HL-60/S4 treated with phorbol 12-myristate 13-acetate at 8.2 ng/mL for 4 days and 3 days (cell line): ENCODE measurements at regions not wholly inside any gene's neighbourhood (a gene's known extent, or its start where the extent isn't known, plus 50 kb on each side); places are given as distances from the start of the nearest gene placed in this dataset.

Experiments used
- in situ Hi-C: fragments of 300-500 bp; cut with MboI; formaldehyde crosslinking; loops from 2 replicates; pipeline ENCODE4 v1.15.0; 2022; ENCODE audit warnings: low sequenced_read_pairs

DNA sequence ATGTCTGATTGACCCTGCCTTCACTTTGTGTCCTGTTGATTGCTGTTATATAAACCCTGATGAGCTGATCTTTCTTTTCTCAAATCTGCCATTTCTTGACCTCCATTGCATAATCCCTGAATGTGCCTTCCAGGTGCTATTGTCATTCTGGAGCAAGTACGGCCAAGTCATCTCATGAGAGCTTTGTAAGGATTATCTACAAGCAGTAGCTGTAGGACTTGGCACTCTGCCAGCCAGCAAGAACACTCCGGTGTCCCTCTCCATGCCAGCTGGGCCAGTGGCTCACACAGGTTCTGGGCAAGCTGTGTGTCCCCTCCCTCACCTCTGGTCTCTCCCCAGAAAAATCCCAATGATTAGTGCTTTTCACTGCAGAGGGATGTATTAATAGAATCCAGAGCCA is 348.1 kb downstream of the FOXO1 start:
- in situ Hi-C loops = no loop called here

DNA sequence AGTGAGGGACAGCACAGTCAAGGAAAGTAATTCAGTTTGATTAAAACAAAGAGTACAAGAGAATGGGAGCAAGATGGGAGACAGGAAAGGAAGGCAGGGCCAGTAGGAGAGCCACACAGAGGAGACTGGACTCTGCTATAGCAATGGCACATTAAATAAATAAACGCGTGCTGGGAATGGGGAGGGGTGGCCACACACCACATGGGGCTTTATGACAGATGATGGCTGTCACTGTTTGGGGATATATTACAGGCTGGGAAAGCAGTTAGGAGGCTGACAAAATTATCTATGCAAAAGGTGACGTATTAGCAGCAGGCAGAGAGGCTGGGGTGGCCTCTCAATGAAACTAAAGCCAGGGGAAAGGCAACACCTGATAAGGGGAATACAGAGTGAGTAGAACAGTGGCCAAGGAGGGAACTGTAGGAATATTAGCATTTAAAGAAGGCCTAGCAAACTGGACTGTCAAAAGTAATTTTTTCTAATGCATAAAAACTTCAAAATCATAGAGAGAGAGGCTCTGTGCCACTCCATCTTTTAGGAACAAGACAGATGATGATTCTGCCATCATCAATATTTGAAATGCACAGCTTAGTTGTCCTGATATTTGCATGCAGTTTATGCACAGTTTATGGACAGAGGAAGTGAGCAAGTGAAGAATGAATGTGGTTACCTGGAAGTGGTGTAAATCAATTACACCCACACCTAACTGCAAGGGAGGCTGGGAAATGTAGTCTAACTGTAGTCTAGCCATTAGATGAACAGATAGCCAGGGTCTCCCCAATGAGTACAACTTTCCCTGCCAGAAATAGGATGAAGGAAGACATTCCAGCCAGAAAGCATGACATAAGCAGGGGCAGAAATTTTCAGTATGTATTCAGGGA is 346.5 kb downstream of the FOXO1 start:
- in situ Hi-C loops = no loop called here

DNA sequence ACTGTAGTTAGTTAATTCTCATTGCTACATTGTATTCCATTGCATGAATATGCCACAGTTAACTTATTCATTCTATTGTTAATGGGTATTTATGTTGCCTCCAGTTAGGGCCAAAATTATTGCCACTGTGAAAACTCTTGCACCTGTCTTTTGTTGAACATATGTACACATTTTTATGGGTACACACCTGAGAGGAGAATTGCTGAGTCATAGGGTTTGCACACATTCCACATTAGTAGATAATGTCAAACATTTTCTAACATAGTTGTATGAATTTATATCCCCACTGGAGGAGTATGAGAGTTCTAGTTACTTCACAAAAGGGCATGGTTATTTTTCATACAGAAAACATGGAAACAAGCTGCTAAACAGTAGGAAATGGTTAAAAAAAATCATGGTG is 338.4 kb downstream of the FOXO1 start:
- in situ Hi-C loops = no loop called here

DNA sequence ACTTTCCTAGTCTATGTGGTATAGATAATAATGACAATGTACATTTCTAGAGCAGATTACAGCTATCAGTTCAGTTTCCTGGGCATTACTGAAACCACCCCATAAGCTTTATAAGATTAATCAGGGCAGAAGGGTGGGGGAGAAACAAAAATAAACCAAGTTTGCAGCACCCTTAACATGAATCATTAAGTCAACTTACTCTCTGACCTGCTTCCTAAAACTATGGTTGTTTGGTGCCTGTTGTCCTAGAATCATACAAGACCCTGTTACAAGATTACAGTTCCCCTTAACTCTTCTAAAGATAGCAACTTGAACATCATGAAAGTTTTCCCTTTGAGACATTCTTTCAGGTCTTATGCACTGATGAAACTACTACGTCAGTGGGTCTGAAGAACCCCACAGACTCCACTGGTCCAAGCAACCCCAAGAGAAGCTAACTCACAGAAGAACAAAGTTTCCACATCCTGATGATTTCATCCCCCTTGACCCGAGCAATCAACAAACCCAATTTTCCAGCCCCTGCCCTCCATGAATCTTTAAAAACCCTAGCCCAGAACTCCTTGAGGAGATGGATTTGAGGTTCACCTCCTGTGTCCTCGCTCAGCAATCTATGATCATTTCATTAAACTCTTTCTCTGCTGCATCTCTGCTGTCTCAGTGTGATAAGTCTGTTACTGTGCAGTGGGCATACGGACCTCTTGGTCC is 336.5 kb downstream of the FOXO1 start:
- in situ Hi-C loops = no loop called here

DNA sequence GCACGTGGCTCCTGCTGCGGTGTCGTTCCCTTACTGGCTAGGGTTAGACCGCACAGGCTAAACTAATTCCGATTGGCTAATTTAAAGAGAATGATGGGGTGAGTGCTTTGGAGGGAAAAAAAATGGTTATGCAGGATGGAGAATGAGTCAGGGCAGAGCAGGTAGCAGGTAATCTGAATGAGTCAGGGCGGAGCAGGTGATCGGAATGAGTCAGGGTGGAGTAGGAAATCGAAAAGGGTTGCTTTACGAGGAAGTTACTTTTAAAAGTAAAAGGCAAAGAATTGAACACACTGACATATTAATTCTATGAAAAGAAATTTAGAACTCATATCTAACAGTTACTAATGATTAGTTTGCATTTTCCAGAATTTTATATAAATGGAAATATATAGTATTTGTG is 335.5 kb downstream of the FOXO1 start:
- in situ Hi-C loops = no loop called here

DNA sequence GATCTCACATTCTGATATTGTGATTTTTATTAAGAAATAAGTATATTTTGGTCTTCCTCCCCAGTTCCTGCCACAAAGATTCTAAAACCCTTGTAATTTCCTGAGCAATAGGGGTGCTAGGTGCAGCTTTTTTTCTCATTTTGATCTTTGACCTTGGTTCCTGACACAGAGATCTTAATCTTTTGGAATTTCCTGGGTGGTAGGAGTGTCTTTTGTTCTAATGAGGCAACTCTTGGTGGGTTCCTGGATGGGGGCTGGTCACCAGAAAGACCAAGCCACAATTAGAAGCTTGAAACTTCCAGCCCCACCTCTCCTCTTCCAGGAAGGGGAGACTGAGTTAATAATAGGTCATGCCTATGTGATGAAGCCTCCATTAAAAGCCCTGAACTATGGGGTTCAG is 334.6 kb downstream of the FOXO1 start:
- in situ Hi-C loops = no loop called here

DNA sequence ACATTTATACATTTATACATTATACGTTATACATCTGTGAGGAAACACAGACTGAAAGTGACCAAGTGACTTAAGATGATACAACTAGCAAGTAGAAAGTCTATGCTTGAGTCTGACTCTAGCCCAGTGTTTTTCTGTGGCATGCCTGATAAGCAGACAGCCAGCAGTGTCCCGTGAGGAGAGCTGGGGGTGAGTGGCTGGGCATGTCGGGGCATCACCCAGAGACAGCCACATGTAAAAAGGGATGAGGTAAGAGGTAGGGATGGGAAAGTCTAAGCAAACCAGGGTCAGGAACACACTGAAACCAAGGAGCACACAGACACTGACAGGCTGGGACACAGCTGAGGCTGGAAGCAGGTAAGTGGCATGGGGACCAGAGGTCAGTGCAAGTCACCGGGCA is 333.2 kb downstream of the FOXO1 start:
- in situ Hi-C loops = no loop called here

DNA sequence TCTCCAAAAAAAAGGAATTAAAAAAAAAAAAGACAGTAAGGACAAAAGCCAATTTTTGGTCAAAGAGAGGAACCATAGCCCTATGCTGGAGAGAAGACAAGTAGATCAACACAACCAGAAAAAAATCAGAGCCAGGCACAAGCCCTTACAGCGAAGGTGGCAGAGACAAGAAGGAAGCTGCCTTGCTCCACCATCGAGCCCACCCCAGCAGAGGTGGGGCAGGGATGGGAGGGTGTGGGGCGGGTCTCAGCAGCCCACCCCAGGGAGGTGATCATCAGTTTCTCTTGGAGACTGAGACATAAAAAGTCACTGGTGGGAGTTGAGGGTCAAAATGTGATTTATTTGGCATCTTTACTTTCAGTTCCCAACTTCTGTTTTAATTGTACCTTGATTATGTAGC is 332.4 kb downstream of the FOXO1 start:
- in situ Hi-C loops = no loop called here

DNA sequence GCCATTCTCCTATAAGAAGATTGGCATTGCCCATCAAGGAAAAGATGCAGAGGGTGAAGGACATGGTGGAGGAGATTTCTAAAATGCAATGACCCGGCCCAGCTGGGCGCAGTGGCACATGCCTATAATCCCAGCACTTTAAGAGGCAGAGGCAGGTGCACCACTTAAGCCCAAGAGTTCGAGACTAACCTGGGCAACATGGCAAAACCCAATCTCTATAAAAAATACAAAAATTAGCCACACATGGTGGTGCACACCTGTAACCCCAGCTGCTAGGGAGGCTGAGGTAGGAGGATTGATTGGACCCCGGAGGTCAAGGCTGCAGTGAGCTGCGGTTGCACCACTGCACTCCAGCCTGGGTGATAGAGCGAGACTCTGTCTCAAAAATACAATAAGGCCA is 331.8 kb downstream of the FOXO1 start:
- in situ Hi-C loops = no loop called here

DNA sequence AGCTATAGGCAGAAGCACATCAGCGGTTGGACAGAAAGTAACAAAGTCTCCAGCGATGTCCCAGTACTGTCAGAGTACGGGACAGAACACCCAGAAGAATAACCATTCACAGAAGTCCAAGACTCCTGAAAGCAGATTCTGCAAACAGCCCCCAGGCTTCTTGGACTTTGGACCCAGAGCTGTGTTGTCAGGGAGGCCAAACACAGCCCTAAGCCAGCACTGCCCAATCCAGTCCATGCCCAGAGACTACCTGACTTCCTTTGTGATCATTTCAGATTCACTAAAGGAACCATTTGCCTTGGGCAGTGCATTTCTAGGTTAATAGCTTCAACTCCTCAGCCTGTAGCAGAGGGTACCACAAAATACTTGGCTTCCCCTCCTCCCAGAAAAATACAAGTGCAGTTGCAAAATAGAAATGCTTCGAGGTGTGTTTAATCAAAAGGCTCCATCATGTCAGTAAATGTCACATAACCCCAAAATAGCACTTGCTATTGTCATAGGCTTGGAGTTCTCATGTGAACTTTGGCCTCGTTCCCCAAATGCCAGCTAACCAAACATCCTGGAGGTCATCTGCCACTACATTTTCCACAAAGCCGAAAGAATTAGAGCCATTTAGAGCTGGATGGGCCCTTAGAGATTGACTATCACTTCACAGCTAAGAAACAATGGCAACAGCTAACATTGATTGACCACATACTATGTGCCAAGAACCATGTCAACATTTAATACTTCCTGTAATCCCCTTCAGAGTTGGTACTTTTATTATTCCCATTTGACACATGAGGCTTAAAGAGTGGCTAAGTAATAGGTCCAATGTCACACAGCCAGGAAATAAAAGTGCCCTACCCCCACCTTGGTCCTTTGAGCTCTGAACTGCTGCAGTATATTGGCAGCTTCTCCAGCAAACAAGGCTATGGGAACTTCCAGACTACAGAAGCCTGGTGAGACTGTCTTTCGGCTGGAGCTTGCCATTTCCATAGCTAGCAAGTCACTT is 329.9 kb downstream of the FOXO1 start:
- in situ Hi-C loops = no loop called here

DNA sequence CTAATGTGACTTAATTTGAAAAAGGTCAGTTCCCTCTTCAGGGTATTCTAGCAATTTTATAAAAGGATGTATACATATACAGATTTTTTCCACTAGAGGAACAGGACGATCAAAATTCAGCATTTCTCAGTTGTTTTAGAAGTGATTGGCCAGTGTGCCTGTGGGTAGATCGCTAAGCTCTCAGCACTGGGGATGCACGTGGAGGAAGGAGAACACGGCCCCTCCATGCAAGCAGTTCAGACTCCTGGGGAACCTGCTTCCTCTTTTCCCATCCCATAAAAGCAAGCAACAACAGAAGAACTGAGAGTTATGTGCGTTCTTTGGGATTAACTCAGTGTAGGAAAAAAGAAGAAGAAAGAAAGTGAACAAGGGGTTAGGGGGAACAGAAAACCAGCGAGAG is 328.8 kb downstream of the FOXO1 start:
- in situ Hi-C loops = no loop called here

DNA sequence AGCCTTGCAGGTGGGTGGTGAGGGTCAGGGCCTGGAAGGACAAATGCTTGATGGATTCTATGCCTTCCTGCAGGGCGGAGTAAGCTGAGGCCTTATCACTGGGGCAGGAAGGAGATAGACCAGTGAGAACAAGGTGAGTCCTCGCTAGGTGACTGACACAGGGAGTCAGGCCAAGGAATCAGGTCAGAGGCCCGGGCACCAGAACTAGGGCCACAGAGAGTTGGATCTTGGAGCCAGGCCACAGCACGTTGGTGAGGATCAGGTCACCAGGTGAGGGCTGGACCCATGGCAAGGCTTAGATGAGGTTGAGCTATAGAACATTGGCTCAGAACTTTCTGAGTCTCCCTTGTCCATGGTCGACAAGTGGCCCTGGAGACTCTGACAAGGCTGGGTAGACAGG is 328.2 kb downstream of the FOXO1 start:
- in situ Hi-C loops = no loop called here

DNA sequence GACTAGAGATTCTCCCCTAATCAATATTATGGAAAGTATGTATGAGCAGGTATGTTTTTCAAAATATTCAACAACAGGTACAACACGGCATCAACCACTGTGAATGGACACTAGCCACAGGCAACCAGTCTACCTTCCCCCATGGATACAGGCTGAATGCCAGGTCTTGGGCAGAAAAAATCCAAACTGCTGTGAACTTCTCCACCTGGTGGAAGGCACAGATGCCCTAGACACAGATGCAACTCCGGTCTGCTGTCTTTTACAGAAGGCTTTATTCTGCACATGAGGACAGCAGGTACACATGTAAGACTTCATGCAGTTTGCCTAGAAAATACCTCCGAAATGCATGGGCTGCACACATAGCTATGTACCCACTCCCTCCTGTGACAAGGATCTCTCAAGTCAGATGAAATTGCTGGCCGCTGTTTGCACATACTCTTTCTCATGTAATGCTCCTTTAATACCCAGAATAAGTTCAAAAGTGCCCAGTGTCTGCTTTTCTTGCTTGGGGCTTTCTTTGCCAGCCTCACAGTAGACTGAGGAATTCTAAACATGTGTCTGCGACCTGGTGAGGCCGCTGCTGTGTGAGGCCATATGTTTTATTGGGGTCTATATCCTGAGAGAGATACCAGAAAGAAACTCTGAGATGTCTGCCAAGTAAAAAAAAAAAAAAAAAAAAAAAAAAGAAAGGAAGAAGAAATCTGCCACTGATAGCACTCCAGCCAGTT is 325.9 kb downstream of the FOXO1 start:
- in situ Hi-C loops = no loop called here

DNA sequence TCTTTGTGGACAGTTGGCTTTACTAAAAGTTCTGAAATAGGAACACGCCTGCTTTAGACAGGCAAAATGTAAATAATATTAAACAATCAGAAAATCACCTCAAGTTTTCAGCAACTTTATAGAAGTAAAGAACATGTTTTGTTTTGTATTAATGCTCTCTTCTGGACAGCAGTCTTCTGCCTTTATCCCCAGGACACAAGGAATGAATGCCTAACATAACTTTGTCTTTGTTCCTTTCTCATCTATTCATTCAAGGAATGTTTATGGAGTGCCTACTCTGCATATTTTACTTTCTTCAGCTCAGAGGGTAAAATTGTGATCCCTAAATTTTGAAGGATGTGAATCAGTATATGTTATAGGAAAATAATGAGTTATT is 325.4 kb downstream of the FOXO1 start:
- in situ Hi-C loops = no loop called here

DNA sequence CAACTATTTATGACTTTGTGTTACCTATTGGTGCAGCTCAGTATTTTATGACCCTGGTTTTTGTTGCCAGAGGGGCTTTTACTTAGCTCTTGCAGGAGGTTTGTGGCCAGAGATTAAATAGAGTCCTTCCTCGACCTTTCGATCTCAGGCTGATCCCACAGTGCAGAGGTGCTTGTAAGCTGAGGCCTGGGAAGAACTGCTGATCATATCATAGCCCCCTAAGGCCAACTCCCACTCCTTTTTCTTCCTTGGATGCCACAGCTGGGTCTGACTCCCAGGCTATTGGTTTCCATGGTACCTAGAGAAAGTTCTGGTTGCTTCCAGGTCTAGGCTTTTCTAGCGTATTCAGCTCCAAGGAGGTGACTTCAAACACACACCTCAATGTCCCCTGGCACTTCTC is 324.9 kb downstream of the FOXO1 start:
- in situ Hi-C loops = no loop called here

DNA sequence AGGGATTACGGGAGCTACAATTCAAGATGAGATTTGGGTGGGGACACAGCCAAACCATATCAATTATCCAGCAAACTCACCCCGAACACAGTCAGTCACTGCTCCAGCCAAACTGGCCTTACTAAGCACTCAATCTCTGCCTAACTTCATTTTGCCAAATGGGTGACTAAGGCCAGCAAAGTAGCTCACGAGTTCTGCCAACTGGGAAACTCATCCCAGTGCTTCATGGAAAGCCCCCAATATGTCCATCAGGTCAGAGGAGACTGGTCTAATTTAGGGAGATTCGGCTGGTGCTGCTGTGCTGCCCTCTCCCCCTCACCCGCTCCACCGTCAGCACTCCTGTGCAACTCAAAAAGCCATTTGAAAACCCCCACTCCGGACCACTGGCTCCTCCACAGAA is 324.0 kb downstream of the FOXO1 start:
- in situ Hi-C loops = no loop called here

DNA sequence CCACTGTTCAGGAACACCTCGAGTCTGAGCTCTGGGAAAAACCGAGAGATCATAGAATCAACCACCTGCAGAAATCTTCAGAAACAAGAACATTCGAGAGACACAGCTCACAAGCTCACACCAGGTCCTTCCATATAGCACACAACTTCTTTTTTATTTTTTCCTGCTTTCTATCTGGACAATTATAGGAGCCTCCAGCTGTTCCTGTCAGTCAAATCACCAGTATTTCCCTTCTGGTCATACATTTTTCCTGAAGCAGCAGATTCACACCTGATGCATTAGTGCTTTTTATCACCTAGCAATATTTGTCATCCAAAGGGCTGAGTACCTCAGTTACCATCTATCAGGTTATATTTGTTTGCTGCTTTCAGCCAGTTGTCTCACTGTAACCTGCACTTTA is 323.5 kb downstream of the FOXO1 start:
- in situ Hi-C loops = no loop called here

DNA sequence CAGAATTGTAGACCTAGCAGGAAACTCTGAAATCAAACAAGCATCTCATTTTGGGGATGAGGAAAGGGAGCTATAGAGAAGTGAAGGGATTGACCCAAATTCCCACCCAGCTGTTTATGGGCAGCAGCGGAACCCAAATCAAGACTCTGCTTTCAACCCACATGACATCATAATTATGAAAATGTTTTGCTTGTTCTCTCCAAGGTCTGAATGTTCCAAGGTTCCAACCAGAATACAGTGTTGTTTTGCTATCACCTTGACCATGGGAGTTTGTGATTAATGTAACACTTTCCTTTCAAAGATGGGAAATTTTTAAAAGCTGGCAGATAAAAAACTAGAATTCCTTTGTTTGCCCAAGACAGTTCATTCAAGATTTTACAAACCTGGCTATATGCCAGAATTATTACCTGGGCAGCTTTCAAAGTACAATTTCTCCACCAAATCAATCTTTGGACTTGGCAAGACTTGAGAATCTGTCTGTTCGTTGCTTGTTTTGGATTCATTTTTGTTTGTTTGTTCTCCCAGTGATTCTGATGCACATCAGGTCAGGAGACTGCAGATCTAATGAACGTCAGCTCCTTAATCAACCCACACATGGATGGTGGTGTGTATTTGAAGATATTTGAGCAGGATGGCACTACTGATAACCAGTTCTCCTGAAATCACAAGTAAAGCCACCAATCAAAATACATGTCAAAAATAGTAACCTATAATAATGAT is 322.7 kb downstream of the FOXO1 start:
- in situ Hi-C loops = no loop called here

DNA sequence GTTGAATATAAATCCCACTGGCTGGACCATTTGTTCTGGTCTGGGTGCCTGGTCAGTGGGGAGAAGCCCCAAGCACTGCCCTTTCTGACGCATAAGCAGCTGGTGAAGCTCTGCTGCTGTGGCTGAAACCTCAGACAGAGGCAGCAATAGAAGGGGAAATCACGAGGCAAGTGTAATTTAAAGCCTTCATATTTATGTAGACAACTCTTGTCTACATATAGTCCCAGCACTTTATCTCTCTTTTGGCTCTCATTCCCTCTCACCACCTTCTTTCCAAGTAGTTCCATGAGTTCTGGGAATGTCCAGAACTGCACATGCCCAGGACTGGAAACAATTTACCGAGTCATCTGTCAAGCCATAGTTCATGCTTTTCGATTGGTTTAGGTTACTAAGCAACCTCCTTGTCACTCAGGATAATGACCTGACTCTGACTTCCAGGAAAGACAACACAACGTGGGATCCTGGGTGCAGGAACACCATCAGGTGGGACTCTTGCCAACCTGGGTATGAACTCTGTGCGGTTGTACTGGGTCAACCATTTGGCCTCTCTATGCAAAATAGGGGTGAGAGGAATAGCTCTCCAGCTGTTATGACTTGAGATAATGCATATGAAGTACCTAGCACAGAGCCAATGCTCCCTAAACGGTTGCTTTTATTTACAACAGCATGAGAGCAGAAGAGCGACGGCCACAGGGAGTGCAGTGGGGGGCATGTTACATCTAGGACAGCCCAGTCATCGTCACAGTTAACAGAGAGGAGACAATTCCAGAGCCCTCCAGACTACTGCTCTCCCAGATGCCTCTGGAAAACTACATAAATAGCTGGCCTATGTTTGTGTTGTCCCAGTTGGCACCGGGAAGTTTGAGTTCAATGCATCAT is 321.9 kb downstream of the FOXO1 start:
- in situ Hi-C loops = no loop called here
